ENCODE measurements at regions not wholly inside any gene's neighbourhood (a gene's known extent, or its start where the extent isn't known, plus 50 kb on each side); places are given as distances from the start of the nearest gene placed in this dataset.

DNA sequence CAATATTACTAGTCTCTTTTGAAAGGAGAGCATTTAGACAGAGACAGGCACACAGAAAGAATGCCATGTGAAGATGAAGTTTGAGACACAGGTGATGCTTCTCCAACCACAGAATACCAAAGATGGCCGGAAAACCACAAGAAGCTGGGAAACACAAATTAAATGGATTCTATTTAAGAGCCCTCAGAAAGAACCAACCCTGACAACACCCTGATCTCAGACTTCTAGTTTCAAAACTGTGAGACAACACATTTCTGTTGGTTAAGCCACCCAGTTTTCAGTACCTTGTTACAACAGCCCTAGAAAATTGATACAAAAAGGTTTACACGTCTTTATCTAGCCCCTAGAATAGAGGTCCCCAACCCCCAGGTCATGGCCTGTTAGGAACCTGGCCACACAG lies 79.8 kb upstream of the CCNG1 start:
- TF ChIP-seq, protein P1, sequence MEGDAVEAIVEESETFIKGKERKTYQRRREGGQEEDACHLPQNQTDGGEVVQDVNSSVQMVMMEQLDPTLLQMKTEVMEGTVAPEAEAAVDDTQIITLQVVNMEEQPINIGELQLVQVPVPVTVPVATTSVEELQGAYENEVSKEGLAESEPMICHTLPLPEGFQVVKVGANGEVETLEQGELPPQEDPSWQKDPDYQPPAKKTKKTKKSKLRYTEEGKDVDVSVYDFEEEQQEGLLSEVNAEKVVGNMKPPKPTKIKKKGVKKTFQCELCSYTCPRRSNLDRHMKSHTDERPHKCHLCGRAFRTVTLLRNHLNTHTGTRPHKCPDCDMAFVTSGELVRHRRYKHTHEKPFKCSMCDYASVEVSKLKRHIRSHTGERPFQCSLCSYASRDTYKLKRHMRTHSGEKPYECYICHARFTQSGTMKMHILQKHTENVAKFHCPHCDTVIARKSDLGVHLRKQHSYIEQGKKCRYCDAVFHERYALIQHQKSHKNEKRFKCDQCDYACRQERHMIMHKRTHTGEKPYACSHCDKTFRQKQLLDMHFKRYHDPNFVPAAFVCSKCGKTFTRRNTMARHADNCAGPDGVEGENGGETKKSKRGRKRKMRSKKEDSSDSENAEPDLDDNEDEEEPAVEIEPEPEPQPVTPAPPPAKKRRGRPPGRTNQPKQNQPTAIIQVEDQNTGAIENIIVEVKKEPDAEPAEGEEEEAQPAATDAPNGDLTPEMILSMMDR (IDR thresholded peaks at IDR 0.05) = no peak
- TF ChIP-seq POLR2A (IDR thresholded peaks at IDR 0.05) = no peak

Data from adrenal gland (tissue), 5 donors.